ENCODE measurements at regions not wholly inside any gene's neighbourhood (a gene's known extent, or its start where the extent isn't known, plus 50 kb on each side); places are given as distances from the start of the nearest gene placed in this dataset.

DNA sequence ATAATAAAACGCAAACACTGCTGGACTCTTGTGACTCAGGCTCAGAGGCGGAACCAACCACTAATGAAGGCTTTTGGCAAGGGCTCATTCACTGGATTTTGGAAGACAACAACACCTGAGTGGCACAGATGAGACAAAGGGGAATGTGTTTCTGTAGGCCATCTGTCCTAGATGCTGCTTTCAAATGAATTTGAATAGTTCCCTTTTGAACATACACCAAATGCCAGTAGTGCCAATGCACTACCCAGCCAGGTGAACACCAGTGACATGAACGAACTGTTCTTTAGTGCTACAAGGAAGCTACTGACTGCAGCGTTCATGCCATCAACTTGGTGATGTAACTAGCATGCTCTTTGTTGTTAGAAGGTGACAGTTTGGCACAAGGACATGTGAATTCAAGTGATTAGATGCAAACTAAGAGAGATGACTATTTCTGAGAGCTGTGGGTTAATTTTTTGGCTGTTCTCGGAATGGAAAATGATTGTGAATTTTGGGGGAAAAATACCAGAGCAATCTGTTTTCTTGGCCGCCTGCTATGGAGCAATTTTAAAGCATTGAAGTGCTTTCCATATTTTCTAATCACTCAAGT, 173.7 kb downstream of the SLC24A2 start:
- H3K36me3 ChIP-seq (ENCODE audit: low read depth) = no peaks in the 10 kb centered on the region
- CTCF ChIA-PET = no interaction called here
- no peak overlapping the region for H3K4me2 ChIP-seq
- no peak for DNase-seq
- no peaks in the 10 kb centered on the region for H3K4me1 ChIP-seq (replicated peaks; ENCODE audit: insufficient read depth)
- H2AFZ ChIP-seq = no peak overlapping the region
- no TSS peak for BruUV-seq (replicated peaks)
- no peaks in the 10 kb centered on the region for H3F3A ChIP-seq (ENCODE audit: insufficient read depth, low read depth)
- H3K27ac ChIP-seq = no peak overlapping the region
- H3K9me2 ChIP-seq (ENCODE audit: insufficient read depth) = no peaks in the 10 kb centered on the region
- no peaks in the 10 kb centered on the region for H3K79me2 ChIP-seq (ENCODE audit: low read depth)
- H4K20me1 ChIP-seq (ENCODE audit: insufficient read depth) = no peaks in the 10 kb centered on the region
- no peak overlapping the region for H3K4me3 ChIP-seq
- H3K27me3 ChIP-seq (ENCODE audit: insufficient read depth, low read depth) = peaks cover 13% of the 10 kb centered on the region
- no peaks in the 10 kb centered on the region for H3K9me3 ChIP-seq (ENCODE audit: insufficient read depth, low read depth)
- intact Hi-C loops (cut with micrococcal nuclease; ENCODE audit: unreplicated experiment) = no loop called here
- POLR2A ChIA-PET (ENCODE audit: unreplicated experiment) = no interaction called here
- TF ChIP-seq, protein P1, sequence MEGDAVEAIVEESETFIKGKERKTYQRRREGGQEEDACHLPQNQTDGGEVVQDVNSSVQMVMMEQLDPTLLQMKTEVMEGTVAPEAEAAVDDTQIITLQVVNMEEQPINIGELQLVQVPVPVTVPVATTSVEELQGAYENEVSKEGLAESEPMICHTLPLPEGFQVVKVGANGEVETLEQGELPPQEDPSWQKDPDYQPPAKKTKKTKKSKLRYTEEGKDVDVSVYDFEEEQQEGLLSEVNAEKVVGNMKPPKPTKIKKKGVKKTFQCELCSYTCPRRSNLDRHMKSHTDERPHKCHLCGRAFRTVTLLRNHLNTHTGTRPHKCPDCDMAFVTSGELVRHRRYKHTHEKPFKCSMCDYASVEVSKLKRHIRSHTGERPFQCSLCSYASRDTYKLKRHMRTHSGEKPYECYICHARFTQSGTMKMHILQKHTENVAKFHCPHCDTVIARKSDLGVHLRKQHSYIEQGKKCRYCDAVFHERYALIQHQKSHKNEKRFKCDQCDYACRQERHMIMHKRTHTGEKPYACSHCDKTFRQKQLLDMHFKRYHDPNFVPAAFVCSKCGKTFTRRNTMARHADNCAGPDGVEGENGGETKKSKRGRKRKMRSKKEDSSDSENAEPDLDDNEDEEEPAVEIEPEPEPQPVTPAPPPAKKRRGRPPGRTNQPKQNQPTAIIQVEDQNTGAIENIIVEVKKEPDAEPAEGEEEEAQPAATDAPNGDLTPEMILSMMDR (conservative IDR thresholded peaks at IDR 0.05) = no peak
- no peak for TF ChIP-seq EZH2 (IDR thresholded peaks at IDR 0.05; ENCODE audit: low read depth)

DNA sequence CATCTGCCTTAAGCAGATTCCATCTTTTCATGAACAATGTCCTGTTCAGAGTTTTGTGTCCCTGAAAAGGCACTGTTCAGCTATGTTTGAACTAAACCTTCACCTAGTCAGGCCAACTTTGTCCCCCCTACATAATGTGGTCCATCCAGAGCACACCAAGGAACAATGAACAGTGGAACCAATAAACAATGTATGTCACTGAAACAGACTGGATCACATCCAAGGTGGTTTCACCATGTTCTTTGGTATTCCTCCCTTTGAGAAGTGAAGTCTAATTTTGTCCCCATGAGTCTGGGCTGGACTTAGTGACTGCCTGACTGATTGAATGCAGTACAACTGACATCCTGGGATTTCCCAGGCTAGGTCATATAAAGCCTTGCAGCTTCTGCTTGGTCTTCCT, 174.5 kb downstream of the SLC24A2 start:
- H3K79me2 ChIP-seq (ENCODE audit: low read depth) = no peaks in the 10 kb centered on the region
- H2AFZ ChIP-seq = no peak overlapping the region
- no TSS peak for BruUV-seq (replicated peaks)
- POLR2A ChIA-PET (ENCODE audit: unreplicated experiment) = no interaction called here
- intact Hi-C loops (cut with micrococcal nuclease; ENCODE audit: unreplicated experiment) = no loop called here
- DNase-seq = no peak
- no peaks in the 10 kb centered on the region for H3K9me3 ChIP-seq (ENCODE audit: insufficient read depth, low read depth)
- CTCF ChIA-PET = no interaction called here
- TF ChIP-seq, protein P1 (conservative IDR thresholded peaks at IDR 0.05) = no peak
- TF ChIP-seq EZH2 (IDR thresholded peaks at IDR 0.05; ENCODE audit: low read depth) = no peak
- H3K4me3 ChIP-seq = no peak overlapping the region
- no peak overlapping the region for H3K27ac ChIP-seq
- no peaks in the 10 kb centered on the region for H3K9me2 ChIP-seq (ENCODE audit: insufficient read depth)
- H3K4me1 ChIP-seq (replicated peaks; ENCODE audit: insufficient read depth) = no peaks in the 10 kb centered on the region
- no peaks in the 10 kb centered on the region for H3F3A ChIP-seq (ENCODE audit: insufficient read depth, low read depth)
- no peak overlapping the region for H3K4me2 ChIP-seq
- H4K20me1 ChIP-seq (ENCODE audit: insufficient read depth) = no peaks in the 10 kb centered on the region
- peaks cover 6% of the 10 kb centered on the region for H3K27me3 ChIP-seq (ENCODE audit: insufficient read depth, low read depth)
- no peaks in the 10 kb centered on the region for H3K36me3 ChIP-seq (ENCODE audit: low read depth)

DNA sequence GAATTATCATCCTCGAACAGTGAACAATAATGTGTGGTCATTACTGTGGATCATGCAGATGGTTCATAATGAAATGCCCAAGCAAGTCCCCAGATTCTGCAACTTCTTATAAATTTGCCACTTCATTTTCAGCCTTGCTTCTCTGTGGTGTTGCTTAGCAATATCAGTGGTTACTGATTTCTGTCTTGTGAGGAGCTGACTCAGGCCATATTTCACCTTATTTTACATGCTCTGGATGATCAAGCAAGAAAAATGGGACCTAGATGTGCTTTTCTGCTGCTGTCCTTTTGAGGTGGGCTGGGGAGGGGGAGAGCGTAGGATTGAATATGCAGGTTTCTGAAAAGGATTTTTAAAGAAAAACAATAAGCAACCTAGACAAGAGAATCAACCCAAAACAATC, 188.3 kb downstream of the SLC24A2 start:
- ChIA-PET CTCF (no interaction called here), POLR2A (ENCODE audit: unreplicated experiment) (no interaction called here)
- TF ChIP-seq EZH2 (IDR thresholded peaks at IDR 0.05; ENCODE audit: low read depth) = no peak
- TF ChIP-seq, protein P1 (conservative IDR thresholded peaks at IDR 0.05) = no peak
- Histone ChIP-seq H3K9me3 (ENCODE audit: insufficient read depth, low read depth) (no peaks in the 10 kb centered on the region), H3K27me3 (ENCODE audit: insufficient read depth, low read depth) (no peaks in the 10 kb centered on the region), H3K9me2 (ENCODE audit: insufficient read depth) (no peaks in the 10 kb centered on the region), H3K4me1 (replicated peaks; ENCODE audit: insufficient read depth) (no peaks in the 10 kb centered on the region), H2AFZ (no peak overlapping the region), H4K20me1 (ENCODE audit: insufficient read depth) (no peaks in the 10 kb centered on the region), H3K4me2 (no peak overlapping the region), H3K27ac (no peak overlapping the region), H3K36me3 (ENCODE audit: low read depth) (no peaks in the 10 kb centered on the region), H3K79me2 (ENCODE audit: low read depth) (no peaks in the 10 kb centered on the region), H3K4me3 (no peak overlapping the region), H3F3A (ENCODE audit: insufficient read depth, low read depth) (no peaks in the 10 kb centered on the region)
- no peak for DNase-seq
- BruUV-seq (replicated peaks) = no TSS peak
- intact Hi-C loops (cut with micrococcal nuclease; ENCODE audit: unreplicated experiment) = no loop called here

Data from PC-9 (cell line).